Ovary (tissue), 7 donors: ENCODE measurements at regions not wholly inside any gene's neighbourhood (a gene's known extent, or its start where the extent isn't known, plus 50 kb on each side); places are given as distances from the start of the nearest gene placed in this dataset. TPM values are rescaled to one million over a fixed set of nuclear protein-coding genes. Genes with fewer than 3 reads are reported as not detected.
"Not testable (repeated sequence)": the region's sequence is repeated elsewhere in the genome, so short reads cannot be mapped to it uniquely, and the experiment has no call there.

Experiments used
- DNase-seq, 5 donors: peaks; one replicate each; pipeline ENCODE4 v3.0.0-alpha.2; 2019 to 2020
- H3K27ac ChIP-seq, 2 donors: fragments of 200-600 bp; one replicate each; pipeline versions ENCODE4 v1.5.1 to v1.8.0; 2019 to 2022
- H3K27me3 ChIP-seq: fragments of 200-600 bp; one replicate; pipeline ENCODE4 v1.8.0; 2022
- H3K36me3 ChIP-seq: fragments of 200-600 bp; sonication (generic); one replicate; pipeline ENCODE4 v1.5.1; 2019
- H3K4me1 ChIP-seq: one replicate; pipeline ENCODE4 v1.8.1; 2013; ENCODE audit warnings: mild to moderate bottlenecking, moderate library complexity; ENCODE audit not compliant: insufficient read depth
- H3K4me3 ChIP-seq: fragments of 200-600 bp; sonication (generic); one replicate; pipeline ENCODE4 v1.5.1; 2017
- H3K9me3 ChIP-seq, 2 donors: fragments of 200-600 bp in 1 of 2; sonication (generic) in 1 of 2; one replicate each; pipeline versions ENCODE4 v1.5.1 to v1.8.1; 2013 to 2019; ENCODE audit warnings: mild to moderate bottlenecking in 1 of 2, moderate library complexity in 1 of 2
- WGBS, 3 donors: extraction: QIAGEN DNeasy Blood & Tissue Kit in 1 of 3; methylation state at CpG; one replicate each; pipeline versions ENCODE4 v1.1.5 to v1.1.7; 2013 to 2017; 5-methylcytosine and 5-hydroxymethylcytosine counted together
- intact Hi-C, 4 donors: fragments of 100-400 bp; cut with DNase I; formaldehyde crosslinking; loops; one replicate each; pipeline versions ENCODE4 v1.11.0 to v1.15.1; 2022 to 2023
- small RNA-seq: library from RNA; depleted of rRNA; stranded (forward); fragments of <200 nt; gene quantifications from one replicate; pipeline ENCODE3, GENCODE V24; 2016
- donor health status: DM: no; HTN: no; CAD: no; lungs with moderate emphysema.
- donor health status: DM: no; HTN: no; CAD: no.
- donor health status: Bipolar disorder and iron deficiency.
- donor health status: DM: no; HTN: no; CAD: no.
- donor health status: DM: yes; HTN: yes; CAD: no.

DNA sequence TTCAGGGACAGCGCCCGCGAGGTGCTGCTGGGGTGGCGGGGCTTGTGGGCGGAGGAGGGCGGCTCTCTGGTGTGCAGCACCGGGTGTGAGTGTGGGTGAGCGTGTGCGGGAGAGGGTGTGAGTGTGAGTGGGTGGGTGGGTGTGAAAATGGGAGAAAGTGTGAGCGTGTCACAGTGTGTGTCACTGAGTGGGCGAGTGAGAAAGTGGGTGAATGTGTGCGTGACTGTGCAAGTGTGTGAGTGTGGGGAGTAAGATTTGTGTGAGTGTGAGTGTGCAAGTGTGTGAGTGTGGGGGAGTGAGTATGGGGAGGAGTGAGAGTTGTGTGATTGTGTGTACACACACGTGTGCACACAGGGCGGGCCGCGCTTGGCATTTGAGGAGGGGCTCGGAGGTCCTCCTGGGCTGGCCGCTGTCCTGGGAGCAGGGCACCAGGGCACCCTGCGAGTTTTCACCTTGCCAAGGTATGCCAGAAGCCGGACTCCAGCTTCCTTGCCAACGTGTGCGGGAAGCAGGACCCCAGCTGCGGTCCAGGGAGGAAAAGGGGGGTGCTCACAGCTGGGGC, 63.1 kb upstream of the DPP6 start:
- intact Hi-C loops, H3K27me3 ChIP-seq, H3K4me3 ChIP-seq, H3K4me1 ChIP-seq, H3K36me3 ChIP-seq, H3K27ac ChIP-seq, H3K9me3 ChIP-seq, DNase-seq: not testable (repeated sequence)
- WGBS, 3 donors, result 75 to 86% (median 77%) methylated on average over 17 to 22 of the region's 23 CpGs

DNA sequence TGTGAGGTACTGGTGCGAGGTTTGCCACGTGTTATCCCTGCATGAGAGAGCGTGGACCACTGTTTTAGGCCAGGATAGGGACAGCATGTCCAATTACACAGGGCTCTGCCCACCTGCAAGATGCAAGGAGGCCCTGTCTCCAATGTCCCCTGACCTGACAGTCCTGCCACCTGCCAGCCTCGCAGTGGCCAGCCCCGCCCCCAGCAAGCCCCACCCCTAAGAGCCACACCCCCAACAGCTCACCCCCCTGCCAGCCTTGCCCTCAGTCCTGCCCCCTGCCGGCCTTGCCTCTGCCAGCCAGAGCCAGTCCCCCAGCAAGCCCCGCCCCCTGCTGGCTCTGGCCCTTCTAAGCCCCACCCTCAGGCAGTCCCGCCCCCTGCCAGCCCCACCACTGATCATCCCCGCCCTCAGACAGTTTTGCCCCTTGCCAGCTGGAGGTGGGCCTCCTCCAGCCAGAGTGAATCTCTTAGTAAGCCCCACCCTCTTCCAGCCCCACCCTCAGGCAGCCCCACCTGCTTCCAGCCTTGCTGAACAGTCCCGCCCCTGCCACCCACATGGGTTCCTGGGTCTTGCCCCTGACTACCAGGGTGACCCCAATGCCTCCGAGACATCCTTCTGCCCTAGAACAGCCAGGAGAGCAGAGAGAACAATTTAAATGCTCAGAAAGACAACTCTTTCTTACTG, 62.3 kb upstream of the DPP6 start:
- H3K27ac ChIP-seq, H3K4me1 ChIP-seq, DNase-seq, intact Hi-C loops, H3K27me3 ChIP-seq, H3K9me3 ChIP-seq, H3K4me3 ChIP-seq, H3K36me3 ChIP-seq: not testable (repeated sequence)
- WGBS, 3 donors, result 53 to 78% (median 67%) methylated on average over 3 to 8 of the region's 11 CpGs

DNA sequence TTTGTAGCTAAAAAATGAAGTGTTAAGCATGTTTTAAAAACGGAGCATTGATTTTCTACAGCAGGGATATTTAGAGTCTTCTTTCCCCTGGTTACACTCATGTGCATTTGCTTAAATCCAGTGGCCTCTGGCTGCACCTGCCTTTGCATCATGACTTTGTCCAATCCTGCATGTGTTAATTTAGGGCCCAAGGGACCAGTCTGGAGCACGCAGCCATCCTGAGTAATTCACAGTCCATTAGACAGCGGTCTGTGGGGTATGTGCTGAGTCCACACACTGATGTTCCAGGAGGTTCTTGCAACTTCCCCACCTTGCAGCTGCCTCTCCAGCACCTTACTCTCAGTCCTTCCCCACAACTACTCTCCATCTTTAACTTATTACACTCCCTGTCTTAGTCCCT, 60.7 kb upstream of the DPP6 start:
- H3K9me3 ChIP-seq, intact Hi-C loops, H3K4me1 ChIP-seq, H3K27ac ChIP-seq, H3K27me3 ChIP-seq, H3K4me3 ChIP-seq, DNase-seq, H3K36me3 ChIP-seq: not testable (repeated sequence)
- WGBS, 3 donors, result 70 to 75% (median 74%) methylated on average over 2 to 3 of the region's 3 CpGs

- H3K27me3 ChIP-seq, H3K36me3 ChIP-seq, DNase-seq, H3K27ac ChIP-seq, H3K4me1 ChIP-seq, intact Hi-C loops, H3K9me3 ChIP-seq, H3K4me3 ChIP-seq: not testable (repeated sequence)
- 75 to 84% (median 82%) methylated on average over 2 of the region's 2 CpGs for WGBS, 3 donors
These were observed 58.8 kb upstream of the DPP6 start for GRCh38 chr7:153993402-153993801.

GRCh38 chr7:153998896-153999295, 53.3 kb upstream of the DPP6 start:
- H3K27me3 ChIP-seq, H3K4me1 ChIP-seq, H3K27ac ChIP-seq, H3K4me3 ChIP-seq, DNase-seq, H3K36me3 ChIP-seq, intact Hi-C loops, H3K9me3 ChIP-seq: not testable (repeated sequence)
- WGBS, 3 donors, result 73 to 89% (median 87%) methylated on average over 4 of the region's 4 CpGs

Small RNA genes in the stretch of these regions (small RNA-seq; reads per million reads assigned to genes)
- gene AC005588.1 (not detected), gene AC079809.1 (not detected)
